HFFc6 (cell line): ENCODE measurements at regions not wholly inside any gene's neighbourhood (a gene's known extent, or its start where the extent isn't known, plus 50 kb on each side); places are given as distances from the start of the nearest gene placed in this dataset.

ENCODE experiments used
- DNase-seq: peaks from one replicate; pipeline ENCODE4 v3.0.0-alpha.2; 2018
- H3K27ac Mint-ChIP-seq: 2 replicates; pipeline ENCODE4 v1.8.0; 2020; ENCODE audit warnings: mild to moderate bottlenecking, mixed read lengths
- H3K27me3 Mint-ChIP-seq: 2 replicates; pipeline ENCODE4 v1.8.0; 2021; ENCODE audit warnings: mild to moderate bottlenecking, moderate library complexity, mixed read lengths; ENCODE audit not compliant: insufficient read depth
- H3K36me3 Mint-ChIP-seq: 2 replicates; pipeline ENCODE4 v1.8.0; 2021; ENCODE audit warnings: low read depth, mixed read lengths
- H3K4me1 Mint-ChIP-seq: 2 replicates; pipeline ENCODE4 v1.8.0; 2020; ENCODE audit warnings: low read depth, mixed read lengths
- H3K4me3 Mint-ChIP-seq: 2 replicates; pipeline ENCODE4 v1.8.0; 2020; ENCODE audit warnings: mild to moderate bottlenecking, moderate library complexity, mixed read lengths
- H3K9me3 Mint-ChIP-seq: 2 replicates; pipeline ENCODE4 v1.8.0; 2020; ENCODE audit warnings: mild to moderate bottlenecking, mixed read lengths
- CTCF ChIP-seq: fragments of 200-600 bp; sonication (generic); IDR thresholded peaks from 2 replicates; pipeline ENCODE4 v1.5.0; 2021; ENCODE audit warnings: antibody characterized with exemption, mild to moderate bottlenecking

DNA sequence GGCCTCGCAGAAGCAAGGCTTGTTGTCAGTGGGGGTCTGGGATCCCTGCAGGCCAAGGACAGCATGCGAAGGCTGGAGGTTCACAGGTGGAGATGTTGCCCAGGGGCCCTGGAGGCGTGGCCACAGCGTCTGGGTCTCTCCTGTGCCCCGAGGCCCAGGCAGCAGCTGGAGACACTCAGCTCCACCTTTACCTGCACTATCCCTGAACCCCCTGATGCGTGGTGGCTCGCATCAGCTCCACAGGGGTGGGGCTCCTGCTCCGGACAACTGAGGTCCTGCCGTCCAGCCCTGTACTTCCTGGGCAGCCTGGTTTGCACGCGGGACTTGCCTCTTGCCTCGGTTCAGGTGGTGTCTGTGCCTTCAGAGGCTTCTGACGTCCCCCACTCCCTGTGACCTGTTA, 54.6 kb upstream of the ZNF32 start:
- no peaks in the 10 kb centered on the region for H3K36me3 Mint-ChIP-seq
- peaks cover 26% of the 10 kb centered on the region for H3K4me1 Mint-ChIP-seq
- DNase-seq: no peak
- H3K27me3 Mint-ChIP-seq: peaks cover 2% of the 10 kb centered on the region
- no peak overlapping the region for H3K4me3 Mint-ChIP-seq
- no peak for TF ChIP-seq CTCF
- H3K9me3 Mint-ChIP-seq: no peaks in the 10 kb centered on the region
- no peak overlapping the region for H3K27ac Mint-ChIP-seq

DNA sequence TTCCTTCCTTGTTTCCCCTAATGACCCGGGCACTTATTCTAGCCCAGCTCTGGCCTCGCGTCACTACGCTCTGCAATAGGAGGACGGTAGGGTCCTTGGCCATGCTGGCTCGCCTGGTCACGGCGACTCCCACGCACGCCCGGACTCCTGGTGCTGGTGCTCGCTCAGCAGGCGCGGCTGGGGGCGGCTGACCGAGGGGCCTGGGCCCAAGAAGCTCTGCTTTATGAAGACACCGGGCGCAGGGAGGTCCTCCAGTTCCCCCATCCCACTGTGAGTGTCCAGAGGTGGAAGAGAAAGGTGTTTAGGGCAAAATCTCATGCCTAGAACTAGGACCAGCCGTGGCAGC, 54.2 kb upstream of the ZNF32 start:
- Mint-ChIP-seq H3K4me1 (peaks cover 22% of the 10 kb centered on the region), H3K27ac (no peak overlapping the region), H3K4me3 (no peak overlapping the region), H3K36me3 (no peaks in the 10 kb centered on the region), H3K9me3 (no peaks in the 10 kb centered on the region), H3K27me3 (peaks cover 2% of the 10 kb centered on the region)
- DNase-seq: no peak
- TF ChIP-seq CTCF: no peak

DNA sequence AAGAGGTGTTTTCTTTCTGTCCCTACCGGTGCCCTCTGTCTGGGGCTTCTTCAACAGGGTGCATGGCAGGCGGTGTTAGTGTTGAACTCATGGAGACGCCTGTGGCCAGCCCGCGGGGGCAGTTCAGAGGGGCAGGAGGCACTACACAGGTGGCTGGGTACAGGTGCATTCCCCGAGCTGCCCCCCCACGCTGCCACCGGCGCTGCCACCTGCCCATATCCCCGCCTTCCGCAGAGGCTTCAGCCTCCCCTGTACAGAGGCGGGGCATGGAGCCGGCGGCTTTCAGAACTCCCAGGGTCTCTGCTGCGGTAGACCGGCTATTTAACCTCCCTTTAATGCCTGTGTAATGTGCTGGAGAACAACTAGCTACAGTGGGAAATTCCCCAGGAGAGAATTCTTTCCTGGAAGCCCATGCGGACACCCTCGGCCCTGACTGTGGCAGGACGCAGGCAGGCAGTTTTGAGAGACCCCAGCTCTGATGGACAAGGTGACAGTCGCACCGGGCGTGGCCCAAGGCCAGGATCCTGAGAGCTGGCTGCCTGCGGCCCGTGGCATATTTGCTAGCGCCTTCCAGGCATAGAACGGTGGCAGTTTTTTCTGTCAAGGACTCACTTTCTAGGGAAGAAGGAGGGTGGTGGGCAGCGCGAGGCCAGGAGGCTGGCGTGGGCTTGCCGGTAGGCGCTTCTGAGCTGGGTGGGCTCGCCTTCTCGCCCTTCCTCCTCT, 53.7 kb upstream of the ZNF32 start:
- Mint-ChIP-seq H3K9me3 (no peaks in the 10 kb centered on the region), H3K4me1 (peaks cover 21% of the 10 kb centered on the region), H3K27me3 (peaks cover 2% of the 10 kb centered on the region), H3K36me3 (no peaks in the 10 kb centered on the region), H3K27ac (no peak overlapping the region), H3K4me3 (no peak overlapping the region)
- DNase-seq: no peak
- TF ChIP-seq CTCF: no peak

DNA sequence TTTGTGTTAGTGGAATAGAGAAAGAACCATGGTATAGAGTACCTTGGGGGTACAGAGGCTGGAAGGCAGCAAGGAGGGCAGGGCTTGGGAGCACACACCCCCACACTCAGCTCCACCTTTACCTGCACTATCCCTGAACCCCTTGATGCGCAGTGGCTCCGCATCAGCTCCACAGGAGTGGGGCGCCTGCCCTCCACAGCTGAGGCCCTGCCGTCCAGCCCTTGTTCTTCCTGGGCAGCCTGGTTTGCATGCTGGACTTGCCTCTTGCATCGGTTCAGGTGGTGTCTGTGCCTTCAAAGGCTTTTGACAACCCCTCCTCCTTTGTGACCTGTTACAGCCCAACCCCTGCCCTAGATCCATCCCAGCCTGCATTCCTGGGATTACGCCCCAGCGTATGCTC, 52.6 kb upstream of the ZNF32 start:
- DNase-seq: no peak
- Mint-ChIP-seq H3K36me3 (no peaks in the 10 kb centered on the region), H3K27ac (no peak overlapping the region), H3K4me1 (peaks cover 21% of the 10 kb centered on the region), H3K9me3 (no peaks in the 10 kb centered on the region), H3K4me3 (no peak overlapping the region), H3K27me3 (peaks cover 2% of the 10 kb centered on the region)
- TF ChIP-seq CTCF: no peak

- DNase-seq: peak; percentile 39
- peaks cover 21% of the 10 kb centered on the region for H3K4me1 Mint-ChIP-seq
- peaks cover 2% of the 10 kb centered on the region for H3K27me3 Mint-ChIP-seq
- no peak overlapping the region for H3K4me3 Mint-ChIP-seq
- no peaks in the 10 kb centered on the region for H3K36me3 Mint-ChIP-seq
- no peak for TF ChIP-seq CTCF
- no peaks in the 10 kb centered on the region for H3K9me3 Mint-ChIP-seq
- no peak overlapping the region; the same call in 1 of the 2 replicates for H3K27ac Mint-ChIP-seq
Observed at GRCh38 chr10:43700306-43700705, 51.6 kb upstream of the ZNF32 start.
